ENCODE measurements at regions not wholly inside any gene's neighbourhood (a gene's known extent, or its start where the extent isn't known, plus 50 kb on each side); places are given as distances from the start of the nearest gene placed in this dataset.

DNA sequence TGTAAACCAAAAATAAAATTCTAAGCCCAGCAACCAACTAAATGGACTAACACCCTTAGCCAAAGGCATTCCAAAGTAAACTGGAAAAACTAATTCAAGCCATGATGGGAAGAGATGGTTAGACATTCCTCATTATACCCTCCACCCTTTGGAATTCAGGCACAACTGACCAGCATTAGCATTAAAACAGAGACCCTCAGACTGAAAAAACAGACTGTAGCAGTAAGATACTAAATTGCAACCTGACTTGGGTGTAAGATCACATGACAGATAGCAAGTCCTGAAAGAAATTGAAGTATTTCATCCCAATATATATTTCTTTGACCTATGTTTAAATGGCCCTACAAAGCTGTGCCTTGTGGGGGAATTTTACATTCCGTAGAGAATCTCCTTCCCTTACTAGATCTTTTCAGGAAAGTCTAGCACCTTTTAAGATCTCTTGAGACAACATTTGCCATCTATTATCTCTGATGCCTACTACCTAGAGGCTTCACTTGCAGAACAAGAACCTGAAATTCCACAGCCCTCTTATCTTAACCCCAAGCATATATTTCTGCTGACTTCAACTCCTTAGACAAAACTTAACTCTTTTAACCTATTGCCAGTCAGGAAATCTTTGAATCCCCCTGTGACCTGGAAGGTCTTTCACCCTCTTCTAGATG lies 750.2 kb upstream of the IGFBP3 start:
- DNase-seq (ENCODE audit: insufficient read length, low spot score) (no peak), FAIRE-seq (no peak)
- TF ChIP-seq, protein P1, sequence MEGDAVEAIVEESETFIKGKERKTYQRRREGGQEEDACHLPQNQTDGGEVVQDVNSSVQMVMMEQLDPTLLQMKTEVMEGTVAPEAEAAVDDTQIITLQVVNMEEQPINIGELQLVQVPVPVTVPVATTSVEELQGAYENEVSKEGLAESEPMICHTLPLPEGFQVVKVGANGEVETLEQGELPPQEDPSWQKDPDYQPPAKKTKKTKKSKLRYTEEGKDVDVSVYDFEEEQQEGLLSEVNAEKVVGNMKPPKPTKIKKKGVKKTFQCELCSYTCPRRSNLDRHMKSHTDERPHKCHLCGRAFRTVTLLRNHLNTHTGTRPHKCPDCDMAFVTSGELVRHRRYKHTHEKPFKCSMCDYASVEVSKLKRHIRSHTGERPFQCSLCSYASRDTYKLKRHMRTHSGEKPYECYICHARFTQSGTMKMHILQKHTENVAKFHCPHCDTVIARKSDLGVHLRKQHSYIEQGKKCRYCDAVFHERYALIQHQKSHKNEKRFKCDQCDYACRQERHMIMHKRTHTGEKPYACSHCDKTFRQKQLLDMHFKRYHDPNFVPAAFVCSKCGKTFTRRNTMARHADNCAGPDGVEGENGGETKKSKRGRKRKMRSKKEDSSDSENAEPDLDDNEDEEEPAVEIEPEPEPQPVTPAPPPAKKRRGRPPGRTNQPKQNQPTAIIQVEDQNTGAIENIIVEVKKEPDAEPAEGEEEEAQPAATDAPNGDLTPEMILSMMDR (IDR thresholded peaks at IDR 0.05; ENCODE audit: insufficient read depth, missing control alignments) = no peak

GRCh38 chr7:46669028-46669427 lies 748.0 kb upstream of the IGFBP3 start:
- FAIRE-seq = no peak
- TF ChIP-seq, protein P1 (IDR thresholded peaks at IDR 0.05; ENCODE audit: insufficient read depth, missing control alignments) = no peak
- DNase-seq (ENCODE audit: insufficient read length, low spot score) = no peak

GRCh38 chr7:46664453-46664852 lies 743.4 kb upstream of the IGFBP3 start:
- TF ChIP-seq, protein P1 (IDR thresholded peaks at IDR 0.05; ENCODE audit: insufficient read depth, missing control alignments) = no peak
- no peak for DNase-seq (ENCODE audit: insufficient read length, low spot score)
- no peak for FAIRE-seq

DNA sequence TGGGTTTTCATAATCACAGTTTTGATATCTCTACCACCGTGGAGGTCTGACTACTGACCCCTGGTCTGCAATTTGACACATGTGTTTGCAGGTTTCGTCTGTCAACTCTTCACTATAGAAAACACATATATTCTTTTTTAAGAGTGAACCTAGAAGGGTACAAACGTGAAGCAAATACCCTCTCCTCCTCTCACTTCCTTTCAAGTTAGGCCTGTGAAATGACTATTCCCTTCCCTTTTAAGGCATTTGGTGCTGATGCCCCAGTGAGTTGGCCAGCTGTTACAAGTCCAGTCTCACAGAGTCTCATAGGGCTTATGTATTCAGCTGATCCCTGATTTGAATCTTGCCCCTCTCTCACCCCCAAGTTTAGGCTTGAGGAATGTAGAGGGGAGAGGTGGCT lies 742.0 kb upstream of the IGFBP3 start:
- no peak for FAIRE-seq
- TF ChIP-seq, protein P1 (IDR thresholded peaks at IDR 0.05; ENCODE audit: insufficient read depth, missing control alignments) = no peak
- no peak for DNase-seq (ENCODE audit: insufficient read length, low spot score)

- no peak for DNase-seq (ENCODE audit: insufficient read length, low spot score)
- FAIRE-seq = no peak
- TF ChIP-seq, protein P1 (IDR thresholded peaks at IDR 0.05; ENCODE audit: insufficient read depth, missing control alignments) = no peak
These were observed 740.4 kb upstream of the IGFBP3 start for GRCh38 chr7:46661431-46661830.

DNA sequence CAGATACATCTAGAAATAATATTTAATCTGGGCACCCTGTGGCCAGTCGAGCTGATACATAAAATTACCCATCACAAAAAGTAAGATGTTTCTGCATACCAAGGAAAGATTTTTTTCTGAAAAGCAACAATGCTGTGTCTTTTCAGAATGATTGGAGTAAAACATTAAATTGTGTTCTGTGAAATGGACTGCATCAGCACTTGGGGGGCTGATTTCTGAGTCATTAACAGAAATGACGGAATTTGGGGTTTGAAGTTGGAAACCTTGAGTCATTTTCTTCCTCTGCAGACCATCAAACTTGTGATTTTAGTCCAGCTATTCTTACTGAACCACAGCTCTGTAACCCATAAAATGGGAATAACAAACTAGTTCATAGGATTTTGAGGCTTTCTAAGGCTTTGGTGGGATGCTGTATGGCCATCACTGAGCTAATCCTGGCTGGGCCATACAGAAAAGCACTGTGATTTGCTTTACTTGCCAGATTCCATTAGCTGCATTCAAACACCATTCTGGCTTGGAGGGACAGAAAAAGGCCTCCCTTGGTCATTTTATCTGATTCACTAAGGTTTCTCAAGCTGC lies 739.4 kb upstream of the IGFBP3 start:
- no peak for DNase-seq (ENCODE audit: insufficient read length, low spot score)
- TF ChIP-seq, protein P1 (IDR thresholded peaks at IDR 0.05; ENCODE audit: insufficient read depth, missing control alignments) = no peak
- no peak for FAIRE-seq

DNA sequence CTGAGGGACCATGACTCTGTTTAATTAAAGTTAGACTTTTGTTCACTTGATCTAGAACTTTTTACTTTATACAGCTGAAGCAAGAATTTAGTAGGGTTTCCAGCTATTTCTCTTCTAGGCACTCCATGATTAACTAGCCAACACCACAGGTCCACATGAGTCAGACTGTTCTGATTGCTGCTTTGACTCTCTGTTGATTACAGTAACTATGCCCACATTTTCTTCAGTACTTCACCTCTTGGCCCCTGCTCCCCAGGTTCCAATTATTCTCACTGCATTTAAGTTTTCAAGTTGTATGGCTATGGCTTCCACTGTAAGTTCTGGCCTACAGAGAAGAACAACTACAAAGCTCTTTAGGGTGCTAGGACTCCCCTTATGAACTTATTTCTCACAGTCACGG lies 737.2 kb upstream of the IGFBP3 start:
- FAIRE-seq = no peak

More for the DNA sequence above, 737.2 kb upstream of the IGFBP3 start:
- TF ChIP-seq, protein P1 (IDR thresholded peaks at IDR 0.05; ENCODE audit: insufficient read depth, missing control alignments) = no peak
- DNase-seq (ENCODE audit: insufficient read length, low spot score) = no peak
